Heart right ventricle (tissue), 16 donors: ENCODE measurements at regions not wholly inside any gene's neighbourhood (a gene's known extent, or its start where the extent isn't known, plus 50 kb on each side); places are given as distances from the start of the nearest gene placed in this dataset.

Source experiments
- ATAC-seq, 8 donors: fragments of 200-7000 bp; cut with Tn5 transposase; one replicate each; pipeline ENCODE4 v1.9.1; 2020; ENCODE audit warnings: mild to moderate bottlenecking in 8 of 8, moderate library complexity in 8 of 8, moderate number of reproducible peaks in 1 of 8
- DNase-seq, 2 donors: peaks; one replicate each; pipeline ENCODE4 v3.0.0-alpha.2; 2020
- H3K27ac ChIP-seq, 10 donors: fragments of 200-600 bp; sonication (generic) in 2 of 10; one replicate each; pipeline versions ENCODE4 v1.5.0 to v1.8.0; 2020 to 2022; ENCODE audit warnings: mild to moderate bottlenecking in 3 of 10
- H3K27me3 ChIP-seq, 7 donors: fragments of 200-600 bp; one replicate each; pipeline ENCODE4 v1.8.0; 2021 to 2022; ENCODE audit warnings: mild to moderate bottlenecking in 2 of 7
- H3K36me3 ChIP-seq, 9 donors: fragments of 200-600 bp; sonication (generic) in 1 of 9; one replicate each; pipeline versions ENCODE4 v1.5.0 to v1.8.0; 2020 to 2022; ENCODE audit warnings: mild to moderate bottlenecking in 2 of 9
- H3K4me1 ChIP-seq, 9 donors: fragments of 200-600 bp; sonication (generic) in 1 of 9; one replicate each; pipeline versions ENCODE4 v1.5.0 to v1.8.0; 2020 to 2022; ENCODE audit warnings: mild to moderate bottlenecking in 4 of 9
- H3K4me3 ChIP-seq, 10 donors: fragments of 200-600 bp; sonication (generic) in 2 of 10; one replicate each; pipeline versions ENCODE4 v1.5.0 to v1.8.0; 2020 to 2022; ENCODE audit warnings: mild to moderate bottlenecking in 7 of 10, moderate library complexity in 2 of 10
- H3K9me3 ChIP-seq, 11 donors: fragments of 200-600 bp in 10 of 11; sonication (generic) in 2 of 11; one replicate each; pipeline versions ENCODE4 v1.5.0 to v1.8.0; 2013 to 2022; ENCODE audit warnings: mild to moderate bottlenecking in 2 of 11, control low read depth in 1 of 11, moderate library complexity in 1 of 11
- WGBS, 2 donors: extraction: QIAGEN DNeasy Blood & Tissue Kit; methylation state at CpG; one replicate each; pipeline ENCODE4 v1.1.7; 2013; ENCODE audit warnings: inconsistent platforms in 1 of 2; 5-methylcytosine and 5-hydroxymethylcytosine counted together
- intact Hi-C, 10 donors: fragments of 100-400 bp; cut with DNase I; formaldehyde crosslinking; loops; one replicate each; pipeline versions ENCODE4 v1.11.1 to v1.14.2; 2022
- TF ChIP-seq, protein P1 (sequence below), 9 donors: fragments of 200-600 bp; sonication (generic) in 2 of 9; IDR thresholded peaks; one replicate each; pipeline versions ENCODE4 v1.5.0 to v1.8.0; 2021 to 2022; ENCODE audit warnings: antibody characterized with exemption in 9 of 9, mild to moderate bottlenecking in 5 of 9, moderate library complexity in 1 of 9
- donor health status: Arrhythmogenic right ventricular cardiomyopathy.
- donor health status: ischemic (EF 13 %, LVEDD 7.1; RV severe dilation, severe dysfunction).
- donor health status: healthy with polysubstance abuse.
- donor health status: DM: no; HTN: yes; CAD: no.
- donor health status: DM: no; HTN: no; CAD: no.
- donor health status: ischemic (EF 25% LVEDD 6.9; RV normal size, moderate dysfunction).
- donor health status: ischemic (EF 25% LVEDD 5.7; RV mildly dilated, moderate dysfunction).
- donor health status: healthy.
- donor health status: DM: yes; HTN: yes; CAD: no.
- donor health status: Ischemic cardiomyopathy.
- donor health status: ischemic (EF 35%, LVEDD 5.7; RV mildly dilated, moderate dysfunction).
- donor health status: nonischemic (EF 11% LVEDD 7.7; RV severe dilation, severe dysfunction).
- donor health status: DM: yes; HTN: yes; CAD: no.
- donor health status: PGD.
- donor health status: ischemic (EF 29% LVEDD 5.4; RV normal size, mild dysfunction).
- donor health status: nonischemic (EF 23%, LVEDD 6.1; RV moderate dilation, normal function).

DNA sequence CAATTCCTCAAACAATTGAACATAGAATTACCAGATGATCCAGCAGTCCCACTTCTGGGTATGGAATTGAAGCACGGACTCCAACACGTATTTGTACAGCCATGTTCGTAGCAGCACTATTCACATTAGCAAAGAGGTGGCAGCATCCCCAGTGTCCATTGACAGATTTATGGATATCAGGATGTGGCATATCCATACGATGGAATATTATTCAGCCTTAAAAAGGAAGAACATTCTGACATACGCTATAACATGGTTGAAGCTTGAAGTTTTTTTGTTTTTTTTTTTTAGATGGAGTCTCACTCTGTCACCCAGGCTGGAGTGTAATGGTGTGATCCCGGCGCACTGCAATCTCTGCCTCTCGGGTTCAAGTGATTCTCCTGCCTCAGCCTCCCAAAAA lies 220.6 kb downstream of the ZIC5 start:
- Histone ChIP-seq H3K4me3 (no peak overlapping the region), H3K9me3 (peaks cover 0 to 6% (median 0%) of the 10 kb centered on the region in 11 donors), H3K27me3 (no peaks in the 10 kb centered on the region), H3K36me3 (no peaks in the 10 kb centered on the region), H3K4me1 (no peaks in the 10 kb centered on the region), H3K27ac (no peak overlapping the region)
- ATAC-seq (no peak), DNase-seq (no peak)
- WGBS, 2 donors, result 98 to 99% methylated on average over 8 of the region's 8 CpGs
- intact Hi-C loops, result no loop called here
- TF ChIP-seq, protein P1, sequence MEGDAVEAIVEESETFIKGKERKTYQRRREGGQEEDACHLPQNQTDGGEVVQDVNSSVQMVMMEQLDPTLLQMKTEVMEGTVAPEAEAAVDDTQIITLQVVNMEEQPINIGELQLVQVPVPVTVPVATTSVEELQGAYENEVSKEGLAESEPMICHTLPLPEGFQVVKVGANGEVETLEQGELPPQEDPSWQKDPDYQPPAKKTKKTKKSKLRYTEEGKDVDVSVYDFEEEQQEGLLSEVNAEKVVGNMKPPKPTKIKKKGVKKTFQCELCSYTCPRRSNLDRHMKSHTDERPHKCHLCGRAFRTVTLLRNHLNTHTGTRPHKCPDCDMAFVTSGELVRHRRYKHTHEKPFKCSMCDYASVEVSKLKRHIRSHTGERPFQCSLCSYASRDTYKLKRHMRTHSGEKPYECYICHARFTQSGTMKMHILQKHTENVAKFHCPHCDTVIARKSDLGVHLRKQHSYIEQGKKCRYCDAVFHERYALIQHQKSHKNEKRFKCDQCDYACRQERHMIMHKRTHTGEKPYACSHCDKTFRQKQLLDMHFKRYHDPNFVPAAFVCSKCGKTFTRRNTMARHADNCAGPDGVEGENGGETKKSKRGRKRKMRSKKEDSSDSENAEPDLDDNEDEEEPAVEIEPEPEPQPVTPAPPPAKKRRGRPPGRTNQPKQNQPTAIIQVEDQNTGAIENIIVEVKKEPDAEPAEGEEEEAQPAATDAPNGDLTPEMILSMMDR (IDR thresholded peaks at IDR 0.05), result no peak

DNA sequence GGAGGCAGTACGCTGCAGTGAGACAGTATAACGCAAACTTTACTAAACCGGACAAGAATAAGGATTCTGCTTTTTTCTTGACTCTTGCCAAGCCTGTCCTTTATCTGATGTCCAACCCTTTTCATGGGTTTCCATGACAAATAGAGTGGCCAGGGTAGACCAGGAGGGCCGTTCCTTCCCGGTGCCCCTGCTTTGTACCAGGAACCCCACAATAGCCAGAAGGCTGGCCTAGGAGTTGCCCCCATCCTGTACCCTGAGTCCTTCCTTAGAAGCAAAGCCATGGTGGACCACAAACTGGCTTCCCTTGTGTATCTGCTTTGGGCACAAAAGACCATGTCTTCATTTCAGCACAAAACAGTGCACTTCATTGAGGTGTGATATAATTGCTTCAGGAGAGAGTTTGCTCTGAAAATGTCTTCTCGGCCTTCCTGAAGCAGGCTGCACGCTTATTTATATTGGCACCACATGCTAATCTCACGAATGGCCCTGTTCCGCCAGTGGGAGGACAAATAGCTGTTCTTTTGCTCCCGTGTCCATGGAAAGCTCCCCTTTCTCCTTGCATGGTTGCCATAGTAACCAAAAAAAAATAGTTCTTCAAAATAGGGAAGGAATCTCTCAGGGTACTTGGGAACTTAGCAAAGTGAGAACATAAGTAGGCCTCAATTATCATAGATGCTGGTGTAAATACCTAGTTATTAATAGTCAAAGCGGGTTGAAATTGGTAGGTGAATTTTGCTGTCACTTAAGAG lies 222.1 kb downstream of the ZIC5 start:
- 88 to 89% methylated on average over 11 of the region's 11 CpGs for WGBS, 2 donors
- TF ChIP-seq, protein P1 (IDR thresholded peaks at IDR 0.05), result no peak
- no peak overlapping the region for H3K27ac ChIP-seq
- ATAC-seq (no peak), DNase-seq (no peak)
- no peaks in the 10 kb centered on the region for H3K27me3 ChIP-seq
- no peaks in the 10 kb centered on the region for H3K36me3 ChIP-seq
- intact Hi-C loops, result no loop called here
- peaks cover 0 to 6% (median 0%) of the 10 kb centered on the region in 11 donors for H3K9me3 ChIP-seq
- no peaks in the 10 kb centered on the region for H3K4me1 ChIP-seq
- no peak overlapping the region for H3K4me3 ChIP-seq

DNA sequence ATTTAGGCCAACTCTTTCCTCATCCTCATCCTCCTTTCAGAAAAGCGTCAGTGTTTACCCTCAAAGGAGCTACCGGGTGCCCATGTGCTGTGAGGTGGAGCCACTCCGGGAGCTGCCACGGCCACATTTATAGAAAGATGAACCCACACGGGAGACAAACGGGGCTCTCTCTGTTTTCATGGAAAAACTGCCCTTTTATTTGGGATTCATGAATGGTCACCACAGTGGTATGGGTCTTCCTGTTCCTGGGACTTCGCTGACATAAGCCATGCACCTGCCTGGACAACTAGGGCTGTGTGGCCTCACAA lies 224.2 kb downstream of the ZIC5 start:
- Histone ChIP-seq H3K4me1 (peaks cover 0 to 10% (median under 1%) of the 10 kb centered on the region in 9 donors), H3K27me3 (no peaks in the 10 kb centered on the region), H3K4me3 (no peak overlapping the region), H3K9me3 (peaks cover 0 to 6% (median 0%) of the 10 kb centered on the region in 11 donors), H3K27ac (no peak overlapping the region), H3K36me3 (no peaks in the 10 kb centered on the region)
- DNase-seq (no peak), ATAC-seq (no peak)
- TF ChIP-seq, protein P1 (IDR thresholded peaks at IDR 0.05), result no peak
- 48 to 61% methylated on average over 7 of the region's 7 CpGs for WGBS, 2 donors
- intact Hi-C loops, result no loop called here

DNA sequence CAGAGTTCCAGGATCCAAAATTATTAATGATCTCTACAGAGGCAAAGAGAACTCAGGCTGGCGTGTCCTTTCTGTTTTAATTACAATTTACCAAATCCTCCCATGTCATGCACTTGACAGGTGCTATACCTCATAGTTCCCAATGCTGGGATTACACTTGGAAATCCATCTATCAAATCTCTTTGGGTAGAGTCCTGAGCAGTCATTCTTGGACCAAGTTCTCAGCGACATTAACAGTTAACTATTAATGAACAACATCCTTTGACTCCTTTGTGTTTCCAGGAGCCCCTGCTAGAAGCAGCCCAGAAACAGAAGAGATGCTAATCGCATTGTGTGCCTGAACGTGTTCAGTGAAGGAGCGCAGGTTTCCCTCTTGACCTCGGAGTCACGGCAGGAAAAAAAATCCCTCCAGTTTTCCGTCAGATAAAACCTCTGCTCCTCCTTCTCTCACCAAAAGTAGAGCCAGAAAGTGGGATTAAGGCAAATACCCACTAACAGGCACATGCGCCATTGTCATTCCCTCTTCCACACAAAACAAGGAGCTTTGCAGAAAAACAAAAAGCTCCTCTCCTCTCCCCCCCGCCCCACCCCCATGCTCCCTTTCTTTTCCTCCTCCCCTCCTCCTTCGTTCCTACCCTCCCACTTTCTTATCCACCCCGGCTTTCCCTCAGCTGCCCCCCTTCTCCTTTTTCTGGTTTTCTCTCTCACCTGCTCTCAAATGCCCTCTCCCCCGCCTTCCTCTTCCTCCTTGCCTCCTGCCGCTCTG lies 224.7 kb downstream of the ZIC5 start:
- H3K4me3 ChIP-seq, result no peak overlapping the region
- DNase-seq (no peak), ATAC-seq (no peak)
- no peak overlapping the region for H3K27ac ChIP-seq
- no peaks in the 10 kb centered on the region for H3K27me3 ChIP-seq
- intact Hi-C loops, result no loop called here
- WGBS, 2 donors, result 51 to 60% methylated on average over 14 of the region's 14 CpGs
- no peaks in the 10 kb centered on the region for H3K36me3 ChIP-seq
- TF ChIP-seq, protein P1 (IDR thresholded peaks at IDR 0.05), result no peak
- H3K9me3 ChIP-seq, result peaks cover 0 to 6% (median 0%) of the 10 kb centered on the region in 11 donors
- H3K4me1 ChIP-seq, result peaks cover 0 to 16% (median 3%) of the 10 kb centered on the region in 9 donors
